Panc1 (cell line): ENCODE measurements at regions not wholly inside any gene's neighbourhood (a gene's known extent, or its start where the extent isn't known, plus 50 kb on each side); places are given as distances from the start of the nearest gene placed in this dataset.

Source experiments
- ATAC-seq: fragments of 200-7000 bp; cut with Tn5 transposase; 2 replicates; pipeline ENCODE4 v1.9.1; 2020; ENCODE audit warnings: mild to moderate bottlenecking, moderate library complexity
- BruUV-seq: library from RNA; stranded (reverse); fragments of 400-500 nt; replicated peaks from 2 replicates; lab custom pipeline; 2021; lab: Mats Ljungman, UMichigan
- CTCF ChIA-PET: fragments of 300-600 bp; sonication (Branson Sonifier 250); formaldehyde crosslinking; loops from one replicate; lab custom pipeline; 2022; ENCODE audit warnings: antibody characterized with exemption; lab: Charles Lee
- POLR2A ChIA-PET: fragments of 300-600 bp; sonication (Branson Sonifier 250); formaldehyde crosslinking; loops from one replicate; lab custom pipeline; 2022; ENCODE audit warnings: antibody characterized with exemption; lab: Charles Lee
- DNase-seq: peaks from one replicate; pipeline ENCODE4 v3.0.0-alpha.2; 2010; ENCODE audit warnings: low read depth, low spot score
- H3K27ac ChIP-seq: 2 replicates; pipeline ENCODE4 v1.5.1; 2011; ENCODE audit warnings: mild to moderate bottlenecking, low read length, inconsistent platforms
- H3K27me3 ChIP-seq: fragments of 200-500 bp; sonication (Bioruptor generic); 2 replicates; pipeline ENCODE4 v1.6.0; 2014; ENCODE audit warnings: low read length, inconsistent platforms; ENCODE audit not compliant: control insufficient read depth, insufficient read depth
- H3K36me3 ChIP-seq: fragments of 200-500 bp; sonication (Bioruptor generic); 2 replicates; pipeline ENCODE4 v1.5.1; 2014; ENCODE audit warnings: inconsistent platforms, mild to moderate bottlenecking, low read length, moderate library complexity; ENCODE audit not compliant: control insufficient read depth, insufficient read depth
- H3K4me1 ChIP-seq: 2 replicates; pipeline ENCODE4 v1.5.1; 2011; ENCODE audit warnings: inconsistent platforms, mild to moderate bottlenecking, low read length, moderate library complexity; ENCODE audit not compliant: control insufficient read depth, insufficient read depth
- H3K4me3 ChIP-seq, 2 experiments: 2 replicates each; pipeline ENCODE4 v1.5.1; 2011 to 2012; ENCODE audit warnings: low read depth in 2 of 2, low read length in 2 of 2, mild to moderate bottlenecking in 2 of 2, inconsistent platforms in 1 of 2, moderate library complexity in 1 of 2
- H3K9me3 ChIP-seq: fragments of 200-500 bp; sonication (Bioruptor generic); 2 replicates; pipeline ENCODE4 v1.5.1; 2014; ENCODE audit warnings: low read depth, mild to moderate bottlenecking, inconsistent platforms, low read length, moderate library complexity; ENCODE audit not compliant: control insufficient read depth, insufficient read depth
- POLR2AphosphoS5 ChIP-seq: IDR thresholded peaks from 2 replicates; pipeline ENCODE4 v1.6.1; 2012; ENCODE audit warnings: mild to moderate bottlenecking, low read depth, low read length, moderate library complexity
- REST ChIP-seq, 2 experiments: IDR thresholded peaks; 2 replicates each; pipeline ENCODE4 v1.6.1; 2011 to 2012; ENCODE audit warnings: low read depth in 2 of 2, control low read depth in 1 of 2, low read length in 1 of 2, mild to moderate bottlenecking in 1 of 2, moderate library complexity in 1 of 2; ENCODE audit not compliant: insufficient read depth in 1 of 2
- SIN3A ChIP-seq: IDR thresholded peaks from 2 replicates; pipeline ENCODE4 v1.6.1; 2012; ENCODE audit warnings: low read depth, mild to moderate bottlenecking, low read length, moderate library complexity, borderline replicate concordance; ENCODE audit not compliant: insufficient read depth
- TCF7L2 ChIP-seq: IDR thresholded peaks from 2 replicates; pipeline ENCODE4 v1.6.1; 2011; ENCODE audit warnings: mild to moderate bottlenecking, low read depth, low read length, inconsistent platforms
- in situ Hi-C: cut with HindIII; loops from 2 replicates; pipeline ENCODE4 v1.10.0; 2016; ENCODE audit warnings: low sequenced_read_pairs, low pct_unique_long_range_greater_than_20kb
- intact Hi-C: fragments of 100-400 bp; cut with micrococcal nuclease; formaldehyde crosslinking; loops from one replicate; pipeline ENCODE4 v1.10.0; 2022; ENCODE audit not compliant: unreplicated experiment
- TF ChIP-seq, protein P1 (sequence below): fragments of 450-650 bp; IDR thresholded peaks from 2 replicates; pipeline ENCODE4 v1.5.1; 2017; ENCODE audit warnings: mild to moderate bottlenecking

GRCh38 chr2:193929131-193929530 is 1727.9 kb upstream of the SLC39A10 start:
- BruUV-seq, result no TSS peak
- intact Hi-C loops (no loop called here), in situ Hi-C loops (no loop called here)
- Histone ChIP-seq H3K27ac (no peak overlapping the region), H3K27me3 (no peaks in the 10 kb centered on the region), H3K4me3 (no peak overlapping the region), H3K4me1 (no peaks in the 10 kb centered on the region), H3K9me3 (no peaks in the 10 kb centered on the region), H3K36me3 (no peaks in the 10 kb centered on the region; the same call in 1 of the 2 replicates)
- ChIA-PET POLR2A (interaction anchor here (0.7 kb wide), 1 partner anchor 1801 kb away, joined by 4 read pairs; no protein-coding TSS in a partner anchor), CTCF (no interaction called here)
- TF ChIP-seq TCF7L2 (no peak), REST (IDR thresholded peaks at IDR 0.05; ENCODE audit: insufficient read depth in 1 of 2, low read depth in 2 of 2, low read length in 1 of 2) (no peak), POLR2AphosphoS5 (no peak), SIN3A (no peak)
- TF ChIP-seq, protein P1, sequence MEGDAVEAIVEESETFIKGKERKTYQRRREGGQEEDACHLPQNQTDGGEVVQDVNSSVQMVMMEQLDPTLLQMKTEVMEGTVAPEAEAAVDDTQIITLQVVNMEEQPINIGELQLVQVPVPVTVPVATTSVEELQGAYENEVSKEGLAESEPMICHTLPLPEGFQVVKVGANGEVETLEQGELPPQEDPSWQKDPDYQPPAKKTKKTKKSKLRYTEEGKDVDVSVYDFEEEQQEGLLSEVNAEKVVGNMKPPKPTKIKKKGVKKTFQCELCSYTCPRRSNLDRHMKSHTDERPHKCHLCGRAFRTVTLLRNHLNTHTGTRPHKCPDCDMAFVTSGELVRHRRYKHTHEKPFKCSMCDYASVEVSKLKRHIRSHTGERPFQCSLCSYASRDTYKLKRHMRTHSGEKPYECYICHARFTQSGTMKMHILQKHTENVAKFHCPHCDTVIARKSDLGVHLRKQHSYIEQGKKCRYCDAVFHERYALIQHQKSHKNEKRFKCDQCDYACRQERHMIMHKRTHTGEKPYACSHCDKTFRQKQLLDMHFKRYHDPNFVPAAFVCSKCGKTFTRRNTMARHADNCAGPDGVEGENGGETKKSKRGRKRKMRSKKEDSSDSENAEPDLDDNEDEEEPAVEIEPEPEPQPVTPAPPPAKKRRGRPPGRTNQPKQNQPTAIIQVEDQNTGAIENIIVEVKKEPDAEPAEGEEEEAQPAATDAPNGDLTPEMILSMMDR, result no peak
- ATAC-seq (no peak), DNase-seq (no peak)

- Histone ChIP-seq H3K9me3 (no peaks in the 10 kb centered on the region), H3K4me1 (no peaks in the 10 kb centered on the region), H3K27me3 (no peaks in the 10 kb centered on the region), H3K4me3 (no peak overlapping the region), H3K27ac (no peak overlapping the region), H3K36me3 (no peaks in the 10 kb centered on the region)
- no TSS peak for BruUV-seq
- TF ChIP-seq TCF7L2 (no peak), POLR2AphosphoS5 (no peak), SIN3A (no peak), REST (IDR thresholded peaks at IDR 0.05; ENCODE audit: insufficient read depth in 1 of 2, low read depth in 2 of 2, low read length in 1 of 2) (no peak)
- TF ChIP-seq, protein P1, result no peak
- ChIA-PET POLR2A (no interaction called here), CTCF (no interaction called here)
- in situ Hi-C loops, result no loop called here
- ATAC-seq (no peak), DNase-seq (no peak)
- intact Hi-C loops, result no loop called here
These were observed 1712.8 kb upstream of the TMEFF2 start for GRCh38 chr2:193907561-193907960.
